Sciatic nerve (tissue), 2 donors: ENCODE measurements at regions not wholly inside any gene's neighbourhood (a gene's known extent, or its start where the extent isn't known, plus 50 kb on each side); places are given as distances from the start of the nearest gene placed in this dataset.

Source experiments
- ATAC-seq: fragments of 200-7000 bp; cut with Tn5 transposase; one replicate; pipeline ENCODE4 v1.9.1; 2020; ENCODE audit warnings: mild to moderate bottlenecking, moderate library complexity
- DNase-seq: peaks from one replicate; pipeline ENCODE4 v3.0.0-alpha.2; 2020; ENCODE audit warnings: low spot score
- intact Hi-C: fragments of 100-400 bp; cut with DNase I; formaldehyde crosslinking; loops from one replicate; pipeline ENCODE4 v1.14.2; 2022
- donor health status: DM: no; HTN: no; CAD: no.
- donor health status: DM: no; HTN: no; CAD: no.

DNA sequence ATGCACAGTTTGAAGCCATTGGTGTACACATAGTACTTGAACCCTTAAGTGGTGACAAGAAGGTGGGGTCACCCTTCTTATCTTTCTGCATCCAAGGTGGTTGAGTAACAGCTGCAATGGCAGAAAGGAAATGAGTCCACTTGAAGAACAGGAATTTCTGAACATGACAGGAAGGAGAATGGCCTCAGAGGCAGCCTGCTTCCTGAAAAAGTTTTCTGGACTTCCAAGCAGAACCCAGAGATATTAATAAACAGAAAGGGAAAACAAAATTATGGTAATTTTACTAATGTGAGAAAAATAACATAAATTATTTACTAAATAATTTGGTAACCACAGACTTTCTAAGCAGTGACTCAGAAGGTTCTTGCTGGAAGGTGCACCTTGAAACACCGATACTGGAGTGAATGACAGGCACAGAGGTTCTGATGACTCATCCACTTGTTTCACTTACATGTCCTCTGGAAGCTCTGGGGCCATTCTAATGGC, 119.9 kb upstream of the HS3ST1 start:
- intact Hi-C loops, result no loop called here
- no peak for ATAC-seq
- no peak for DNase-seq

DNA sequence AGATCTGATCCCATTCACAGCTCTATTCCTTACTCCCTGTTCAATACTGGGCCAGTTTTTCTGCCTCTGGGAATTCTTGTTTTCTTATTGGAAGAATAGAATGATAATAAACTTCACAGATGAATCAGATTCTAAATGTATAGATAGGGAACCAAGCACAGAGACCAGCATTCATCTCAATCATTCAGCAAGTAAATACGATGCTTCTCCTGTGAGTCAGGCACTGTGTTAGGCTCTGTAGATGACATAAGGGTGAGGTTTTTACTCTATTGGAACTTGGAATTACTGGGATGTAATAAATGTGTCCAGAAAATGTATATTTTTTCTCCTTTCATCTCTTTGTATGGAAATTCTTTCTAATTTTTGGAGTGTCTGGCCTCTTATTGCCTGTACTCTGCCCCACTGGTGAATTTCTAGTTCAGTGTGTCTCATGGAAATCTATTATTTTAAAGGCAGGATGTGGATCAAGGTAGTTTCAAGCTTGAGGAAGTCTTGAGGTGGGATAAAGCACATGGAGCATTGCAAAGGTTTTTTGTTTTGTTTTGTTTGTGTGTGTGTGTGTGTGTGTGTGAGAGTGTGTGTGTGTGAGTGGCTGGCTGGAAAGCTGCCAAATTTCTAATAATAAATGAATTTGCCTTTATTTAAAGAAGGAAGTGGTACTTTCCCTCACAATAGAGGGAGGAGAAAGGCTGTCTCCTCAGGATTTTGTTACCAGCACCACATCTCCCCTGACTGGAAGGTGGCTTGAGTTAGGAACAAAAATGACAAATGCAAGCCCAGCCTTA, 117.9 kb upstream of the HS3ST1 start:
- intact Hi-C loops, result no loop called here
- no peak for DNase-seq
- ATAC-seq, result no peak

DNA sequence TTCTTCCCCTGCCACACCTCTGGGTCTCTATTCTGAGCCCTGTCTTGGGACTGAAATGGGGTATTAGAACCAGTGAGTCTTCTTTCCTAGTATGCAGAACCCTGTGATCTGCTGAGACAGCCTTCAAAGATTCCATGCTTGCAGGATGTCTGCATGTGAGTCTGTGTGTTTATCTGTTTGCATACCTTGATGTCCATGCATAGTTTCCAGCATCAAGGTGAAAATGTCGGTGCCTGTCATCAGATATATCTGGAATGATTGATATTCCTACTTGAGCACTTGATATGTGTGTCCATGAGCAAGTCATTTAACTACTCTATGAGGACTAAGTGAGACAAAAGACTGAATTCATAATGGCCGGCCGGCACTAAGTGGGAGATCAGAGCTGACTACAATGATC, 117.0 kb upstream of the HS3ST1 start:
- ATAC-seq (no peak), DNase-seq (no peak)
- intact Hi-C loops, result no loop called here

DNA sequence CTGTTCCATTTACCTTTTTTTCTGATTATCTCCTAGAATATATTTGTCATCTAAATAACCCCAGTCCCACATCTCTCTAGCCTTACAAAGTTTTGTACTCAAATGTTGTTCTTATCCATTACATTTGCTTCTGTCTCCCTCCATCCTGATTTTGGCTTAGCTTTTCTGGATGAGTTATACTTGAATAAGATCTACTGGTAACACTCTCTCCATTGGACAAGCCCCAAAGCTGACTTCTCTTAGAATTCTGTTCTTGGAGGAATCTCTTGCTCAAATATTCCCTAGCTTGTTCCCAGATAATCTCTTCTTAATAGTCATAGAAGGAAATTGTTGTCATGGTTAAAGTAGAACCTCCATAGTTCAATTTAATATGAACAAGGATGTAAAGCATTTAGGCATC, 115.5 kb upstream of the HS3ST1 start:
- ATAC-seq (no peak), DNase-seq (no peak)
- intact Hi-C loops, result no loop called here

DNA sequence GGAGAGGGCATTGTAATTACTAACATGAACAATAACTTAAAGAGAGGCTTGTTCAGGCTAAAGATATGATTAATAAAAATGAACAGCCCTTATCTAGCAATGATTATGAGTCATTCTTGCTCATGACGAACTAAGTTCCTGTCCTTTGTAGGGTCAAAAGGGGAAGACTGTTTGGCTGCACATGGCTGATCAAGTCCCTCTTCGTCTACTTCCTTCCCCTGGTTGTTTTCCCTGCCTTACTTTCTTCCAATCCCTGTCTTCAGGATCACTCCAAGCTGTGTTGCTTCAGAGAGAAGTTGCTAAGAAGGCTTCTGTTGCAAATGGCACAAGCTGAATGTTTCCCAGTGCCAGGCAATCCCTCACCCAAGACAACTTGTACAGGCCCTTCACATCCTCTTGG, 115.0 kb upstream of the HS3ST1 start:
- peak; percentile 45 for ATAC-seq
- intact Hi-C loops, result no loop called here
- DNase-seq, result no peak

DNA sequence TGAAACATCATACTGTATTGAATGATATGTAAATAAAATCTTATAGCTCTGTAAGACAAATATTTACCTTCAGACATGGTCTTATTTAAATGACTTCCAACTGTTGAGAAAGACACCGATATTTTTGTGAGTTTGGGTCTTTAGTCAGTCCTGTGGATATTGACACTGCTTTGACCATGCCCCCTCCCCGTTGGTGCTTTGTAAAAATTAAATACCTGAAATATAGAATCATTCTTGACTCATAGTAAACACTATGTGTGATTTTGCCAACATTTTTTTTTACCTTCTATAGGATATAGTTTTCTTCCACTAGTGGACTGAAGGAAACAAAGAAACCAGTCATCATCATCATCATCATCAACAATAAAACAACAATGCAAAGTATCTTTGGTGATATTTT, 114.3 kb upstream of the HS3ST1 start:
- no peak for DNase-seq
- no peak for ATAC-seq
- intact Hi-C loops, result no loop called here

DNA sequence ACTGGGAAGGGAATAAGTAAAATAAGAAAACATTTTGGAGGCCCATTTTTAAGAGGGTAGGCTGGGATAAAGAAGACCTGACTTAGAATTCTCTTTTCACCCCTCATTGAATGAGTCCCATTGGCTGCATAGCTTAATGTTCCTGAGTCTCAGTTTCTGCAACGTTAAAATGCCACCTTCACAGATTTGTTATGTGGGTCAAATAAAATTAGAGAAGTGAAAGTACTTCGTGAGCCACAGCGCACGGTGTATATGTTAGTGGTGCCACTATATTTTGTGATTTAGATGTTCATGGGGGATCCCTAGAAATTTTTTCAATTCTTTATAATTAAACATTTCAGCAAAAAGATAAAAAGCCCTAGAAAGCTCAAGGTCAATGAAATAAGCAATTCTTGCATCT, 109.2 kb upstream of the HS3ST1 start:
- DNase-seq (no peak), ATAC-seq (no peak)
- intact Hi-C loops, result no loop called here

DNA sequence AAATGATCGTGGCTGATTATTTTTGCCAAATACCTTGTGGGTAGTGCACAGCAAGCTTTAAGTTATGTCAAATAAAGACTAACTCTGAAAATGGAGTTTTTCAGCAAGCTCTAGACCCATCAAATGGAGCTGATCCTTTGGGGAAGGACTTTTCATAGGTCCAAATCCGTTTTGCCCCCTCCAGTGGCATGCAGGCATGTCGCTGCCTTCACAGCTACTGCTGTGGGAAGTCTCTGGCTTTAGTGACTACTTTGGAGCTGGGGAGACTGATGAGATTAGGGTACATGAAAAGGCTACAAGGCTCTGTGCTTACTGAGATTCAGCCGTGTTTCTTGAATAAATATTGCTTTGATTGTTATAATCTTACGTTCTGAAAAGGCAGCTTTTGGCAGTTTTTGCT, 106.6 kb upstream of the HS3ST1 start:
- ATAC-seq (no peak), DNase-seq (no peak)
- intact Hi-C loops, result no loop called here

DNA sequence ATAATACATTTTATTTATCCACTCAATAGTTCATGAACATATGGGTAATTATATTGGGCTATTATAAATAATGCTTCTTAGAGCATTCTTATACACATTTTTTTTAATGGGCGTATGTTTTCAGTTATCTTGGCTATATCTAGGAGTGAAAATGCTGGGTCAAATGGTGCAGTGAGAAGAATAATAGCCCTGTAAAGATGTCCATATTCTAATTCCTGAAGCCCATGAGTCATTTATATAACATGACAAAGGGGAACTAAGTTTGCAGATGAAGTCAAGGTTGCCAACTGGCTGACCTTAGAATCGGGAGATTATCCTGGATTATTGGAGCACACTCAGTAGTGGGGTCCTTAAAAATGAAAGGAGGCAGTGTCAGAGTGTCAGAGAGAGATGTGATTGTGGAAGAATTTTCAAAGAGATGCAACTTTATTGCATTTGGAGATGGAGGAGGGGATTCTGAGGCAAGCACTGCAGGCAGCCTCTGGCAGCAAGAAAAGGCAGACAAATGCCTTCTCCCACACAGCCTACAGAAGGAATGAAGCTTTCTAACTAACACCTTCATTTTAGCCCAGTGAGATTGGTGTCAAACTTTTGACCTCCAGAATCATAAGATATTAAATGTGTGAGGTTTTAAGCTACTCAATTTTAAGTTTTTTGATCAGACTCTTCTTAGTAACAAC, 106.1 kb upstream of the HS3ST1 start:
- no peak for ATAC-seq

DNA sequence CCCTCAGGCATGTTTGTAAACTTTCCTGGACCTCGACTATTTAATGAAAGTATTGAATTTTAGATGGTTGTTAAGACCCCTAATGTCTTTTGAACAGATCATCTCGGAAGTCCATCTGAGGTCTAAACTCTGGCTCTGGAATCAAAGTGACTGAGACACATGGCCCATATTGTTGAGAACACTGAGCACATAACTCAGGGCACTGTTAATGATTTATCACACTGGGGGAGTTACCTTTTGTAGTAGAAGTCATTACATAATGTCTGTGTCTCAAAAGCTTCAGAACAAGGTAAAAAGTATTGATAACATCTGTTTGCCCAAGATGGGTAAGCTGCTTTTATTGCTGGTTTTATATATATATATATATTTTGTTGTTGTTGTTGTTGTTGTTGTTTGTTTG, 103.4 kb upstream of the HS3ST1 start:
- DNase-seq (no peak), ATAC-seq (no peak)
- intact Hi-C loops, result no loop called here

More for the DNA sequence above, 106.1 kb upstream of the HS3ST1 start:
- intact Hi-C loops, result no loop called here
- no peak for DNase-seq

DNA sequence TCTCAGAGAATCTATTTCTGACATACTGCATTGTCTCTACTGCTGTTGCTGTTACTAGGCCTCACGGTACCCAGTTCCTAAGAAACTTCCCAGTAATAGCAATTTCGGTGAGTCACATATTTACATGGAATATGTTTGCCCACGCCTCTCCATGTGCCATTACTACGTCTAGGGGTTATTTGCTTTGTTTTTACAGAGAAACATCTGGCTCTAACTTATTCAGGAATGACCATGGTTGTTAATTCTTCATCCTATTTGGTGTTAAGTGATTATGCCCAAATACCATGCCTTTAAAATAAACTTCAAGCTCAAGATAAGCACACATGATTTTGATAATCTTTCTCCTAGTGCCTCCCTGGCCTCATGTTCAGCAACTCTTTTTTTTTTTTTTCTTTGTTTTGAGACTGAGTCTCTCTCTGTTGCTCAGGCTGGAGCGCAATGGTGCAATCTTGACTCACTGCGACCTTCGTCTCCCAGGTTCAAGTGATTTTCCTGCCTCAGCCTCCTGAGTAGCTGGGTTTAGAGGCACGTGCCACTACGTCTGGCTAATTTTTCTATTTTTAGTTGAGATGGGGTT, 101.0 kb upstream of the HS3ST1 start:
- ATAC-seq, result no peak
- intact Hi-C loops, result no loop called here
- DNase-seq, result no peak

DNA sequence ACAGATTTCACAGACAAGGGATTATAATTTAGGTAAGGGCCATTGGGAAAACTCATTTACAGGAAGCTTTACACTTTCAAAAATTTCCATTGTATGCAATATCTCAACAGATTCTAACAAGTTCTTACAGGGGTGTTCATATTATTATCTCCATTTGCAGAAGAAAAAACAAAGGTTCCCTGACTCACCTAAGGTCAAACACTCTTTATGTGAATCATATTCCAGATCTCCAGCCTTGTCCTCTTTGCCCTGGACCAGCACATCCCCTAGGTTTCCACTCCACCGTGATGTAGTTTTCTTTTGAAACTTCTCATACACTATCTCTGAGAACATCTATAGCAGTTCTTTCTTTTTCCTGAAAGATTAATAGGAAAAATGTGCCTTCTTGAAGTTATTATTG, 96.4 kb upstream of the HS3ST1 start:
- DNase-seq (no peak), ATAC-seq (no peak)
- intact Hi-C loops, result no loop called here

DNA sequence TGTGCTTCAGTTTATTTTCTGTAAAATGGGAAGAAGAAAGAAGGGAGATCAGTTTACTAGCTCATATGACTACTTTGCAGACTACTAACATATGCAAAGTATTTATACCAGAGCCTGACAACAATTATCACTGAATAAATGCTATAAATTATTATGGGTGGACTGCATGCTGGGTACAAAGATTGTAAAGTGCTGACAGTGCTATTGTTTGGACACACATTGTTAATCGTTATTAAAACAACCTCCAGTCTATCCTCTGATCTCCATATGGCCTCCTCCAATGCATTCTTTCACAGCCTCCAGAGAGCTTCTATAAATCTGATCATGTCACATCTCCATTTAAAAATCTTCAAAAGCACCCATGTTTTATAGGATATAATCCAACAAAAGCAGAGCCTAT, 90.1 kb upstream of the HS3ST1 start:
- no peak for ATAC-seq
- no peak for DNase-seq
- intact Hi-C loops, result no loop called here

DNA sequence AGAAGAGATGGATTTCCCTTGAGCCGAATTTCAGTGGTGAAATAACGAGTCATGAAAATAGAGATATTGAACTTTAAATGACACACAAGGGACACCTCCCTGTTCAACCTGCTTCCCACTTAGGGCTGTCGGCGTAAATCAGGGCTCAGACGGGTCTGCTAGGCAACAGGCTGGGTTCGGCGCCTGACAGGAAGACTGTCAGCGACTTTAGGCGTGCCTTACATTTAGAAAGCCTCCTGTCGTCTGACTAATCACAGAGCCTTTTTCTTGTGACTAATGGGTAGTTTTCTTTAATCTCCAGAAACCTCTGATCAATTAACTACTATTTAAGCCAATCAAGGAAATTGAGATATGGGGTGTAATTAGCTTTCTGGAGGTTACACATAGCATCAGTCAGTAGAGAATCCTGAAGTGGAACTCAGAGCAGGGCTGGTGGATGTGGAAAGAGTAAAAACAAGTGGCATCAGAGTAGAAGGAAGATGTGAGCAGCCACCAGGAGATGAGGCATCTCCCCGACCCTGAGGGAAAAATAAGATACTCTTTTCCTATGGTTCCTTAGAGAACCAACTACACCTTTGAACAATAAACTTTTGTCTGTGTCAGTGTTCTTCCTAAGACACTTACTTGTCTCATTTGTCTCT, 86.2 kb upstream of the HS3ST1 start:
- no peak for DNase-seq
- intact Hi-C loops, result no loop called here
- ATAC-seq, result no peak

DNA sequence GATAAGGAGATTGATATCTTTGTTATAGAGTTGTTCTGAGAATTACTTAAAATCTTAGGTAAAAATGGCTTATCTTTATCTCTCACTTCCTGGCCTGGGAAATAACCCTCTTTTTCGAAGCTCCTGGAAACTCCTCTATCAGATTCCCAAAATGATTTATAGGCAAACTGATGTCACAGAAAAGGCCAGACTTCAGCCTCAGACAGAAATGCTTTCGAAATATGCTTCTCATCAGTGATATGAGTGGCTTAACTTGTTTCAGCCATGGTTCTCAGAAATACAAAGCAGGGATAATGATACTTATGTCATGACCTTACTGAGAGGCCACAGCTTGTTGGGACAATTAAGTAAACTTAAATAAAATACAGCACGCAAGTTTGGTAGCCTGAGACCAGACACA, 85.3 kb upstream of the HS3ST1 start:
- no peak for DNase-seq
- no peak for ATAC-seq
- intact Hi-C loops, result no loop called here

DNA sequence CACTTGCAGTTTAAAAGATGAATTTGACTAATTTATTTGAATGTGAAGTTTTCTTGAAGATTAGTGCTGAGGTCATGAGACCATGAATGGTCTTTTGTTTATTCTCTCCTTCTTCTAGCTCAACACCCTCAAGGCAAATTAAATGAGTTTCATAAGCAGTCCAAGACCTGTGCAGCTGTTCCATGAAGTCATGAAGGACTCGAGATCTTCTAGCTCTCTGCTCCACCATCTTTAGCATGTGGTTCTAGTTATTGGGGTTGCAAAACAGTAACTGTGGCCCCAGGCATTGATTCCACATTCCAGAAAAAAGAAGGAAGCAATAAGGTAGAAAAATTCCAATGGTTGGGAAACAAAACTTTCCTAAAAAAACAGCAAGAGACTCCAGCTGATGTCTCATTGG, 84.2 kb upstream of the HS3ST1 start:
- DNase-seq (no peak), ATAC-seq (no peak)
- intact Hi-C loops, result no loop called here

DNA sequence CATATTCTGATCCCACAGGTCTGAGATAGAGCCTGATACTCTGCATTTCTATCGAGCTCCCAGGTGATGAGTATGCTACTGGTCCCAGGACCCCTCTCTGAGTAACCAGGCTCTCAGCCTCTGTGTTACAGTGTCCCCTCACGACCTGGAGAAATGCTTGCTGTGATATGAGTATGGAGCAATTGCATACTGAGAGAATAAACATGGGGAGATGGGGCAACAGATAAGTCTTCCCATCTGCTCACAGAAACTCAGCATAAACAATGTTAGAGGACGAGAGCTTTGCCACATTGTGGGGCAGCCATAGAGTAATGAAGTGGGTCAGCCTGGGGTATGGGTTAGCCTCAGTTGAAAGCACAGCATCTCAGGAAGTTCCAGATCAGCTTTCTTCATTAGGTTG, 82.6 kb upstream of the HS3ST1 start:
- DNase-seq (no peak), ATAC-seq (no peak)
- intact Hi-C loops, result no loop called here

DNA sequence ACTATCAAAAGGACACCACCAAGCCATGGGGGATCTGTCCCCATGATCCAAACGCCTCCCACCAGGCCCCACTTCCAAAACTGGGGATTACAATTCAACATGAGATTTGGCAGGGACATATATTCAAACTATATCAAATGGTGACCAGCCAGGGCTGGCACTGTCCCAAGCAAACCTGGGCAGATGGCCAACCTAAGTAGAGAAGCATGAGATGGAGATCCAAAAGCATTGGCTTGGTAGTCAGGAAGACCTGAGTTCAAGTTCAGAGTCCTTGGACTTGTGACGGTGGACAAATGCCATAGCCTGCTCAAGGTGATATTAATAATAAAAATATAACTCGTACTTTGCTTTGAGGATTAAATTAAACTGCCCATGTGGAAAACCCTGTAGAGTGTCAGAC, 79.2 kb upstream of the HS3ST1 start:
- intact Hi-C loops, result no loop called here
- no peak for DNase-seq
- ATAC-seq, result no peak

DNA sequence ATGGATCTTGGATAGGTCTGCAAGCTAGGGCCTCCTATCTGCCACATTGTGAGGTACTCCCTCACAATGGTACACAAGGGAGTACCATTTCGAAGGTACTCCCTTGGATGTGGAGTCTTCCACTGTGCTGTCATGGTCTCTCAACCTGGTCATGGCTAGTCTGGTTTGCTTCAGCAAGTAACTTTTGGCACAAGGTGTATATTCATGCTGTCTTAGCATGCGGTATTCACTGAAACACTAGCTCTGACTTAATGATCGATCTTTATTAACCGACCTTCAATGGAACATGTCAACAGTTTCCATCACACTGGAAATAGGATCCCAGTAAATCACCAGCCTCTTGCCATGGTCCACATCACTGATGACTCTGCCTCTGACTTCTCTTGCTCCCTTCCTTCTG, 77.5 kb upstream of the HS3ST1 start:
- DNase-seq (no peak), ATAC-seq (no peak)
- intact Hi-C loops, result no loop called here
